Common myeloid progenitor, CD34-positive (primary cell): ENCODE measurements at regions not wholly inside any gene's neighbourhood (a gene's known extent, or its start where the extent isn't known, plus 50 kb on each side); places are given as distances from the start of the nearest gene placed in this dataset.

Experiments used
- CTCF ChIA-PET: fragments of 350-600 bp; sonication (Branson Sonifier 250); formaldehyde crosslinking; loops from one replicate; lab custom pipeline; 2021; ENCODE audit warnings: antibody characterized with exemption; lab: Charles Lee
- POLR2A ChIA-PET: fragments of 350-600 bp; sonication (Branson Sonifier 250); formaldehyde crosslinking; loops from one replicate; lab custom pipeline; 2021; ENCODE audit warnings: antibody characterized with exemption; lab: Charles Lee
- DNase-seq, 3 donors: peaks; one replicate each; pipeline versions ENCODE4 v3.0.0 to v3.0.0-alpha.2; 2013
- H3K27ac ChIP-seq, 2 experiments: 1 replicate in 1 of 2; 2 replicates in 1 of 2; pipeline ENCODE4 v1.7.0; 2013; ENCODE audit warnings: inconsistent platforms in 2 of 2, low read length in 2 of 2, mild to moderate bottlenecking in 2 of 2, low read depth in 1 of 2, moderate library complexity in 1 of 2; ENCODE audit not compliant: severe bottlenecking in 2 of 2, insufficient read depth in 1 of 2, poor library complexity in 1 of 2
- H3K27me3 ChIP-seq, 5 experiments: replicated peaks in 2 of 5; 1 replicate in 3 of 5; 2 replicates in 2 of 5; pipeline versions ENCODE4 v1.6.1 to v1.7.0; 2013; ENCODE audit warnings: low read length in 4 of 5, mild to moderate bottlenecking in 2 of 5, moderate library complexity in 2 of 5, inconsistent platforms in 1 of 5; ENCODE audit not compliant: insufficient read depth in 5 of 5, control insufficient read depth in 4 of 5
- H3K36me3 ChIP-seq, 4 experiments: 1 replicate in 2 of 4; 2 replicates in 2 of 4; pipeline versions ENCODE4 v1.6.1 to v1.7.0; 2013; ENCODE audit warnings: low read length in 3 of 4, control low read depth in 1 of 4, mild to moderate bottlenecking in 1 of 4; ENCODE audit not compliant: control insufficient read depth in 4 of 4, insufficient read depth in 4 of 4
- H3K4me1 ChIP-seq, 4 experiments: 1 replicate in 3 of 4; 2 replicates in 1 of 4; pipeline versions ENCODE4 v1.6.1 to v1.7.1; 2013; ENCODE audit warnings: low read length in 3 of 4, mild to moderate bottlenecking in 3 of 4, control low read depth in 1 of 4, inconsistent platforms in 1 of 4, moderate library complexity in 1 of 4; ENCODE audit not compliant: control insufficient read depth in 4 of 4, insufficient read depth in 4 of 4; ENCODE audit errors: control extremely low read depth in 1 of 4
- H3K4me3 ChIP-seq, 7 experiments: 1 replicate in 4 of 7; 2 replicates in 3 of 7; pipeline versions ENCODE4 v1.5.1 to v1.7.0; 2013; ENCODE audit warnings: mild to moderate bottlenecking in 7 of 7, low read length in 6 of 7, moderate library complexity in 6 of 7, inconsistent platforms in 2 of 7, low read depth in 2 of 7, control low read depth in 1 of 7; ENCODE audit not compliant: insufficient read depth in 4 of 7, control insufficient read depth in 1 of 7; ENCODE audit errors: extremely low read depth in 1 of 7
- H3K9me3 ChIP-seq, 5 experiments: 1 replicate in 4 of 5; 2 replicates in 1 of 5; pipeline versions ENCODE4 v1.6.1 to v1.7.1; 2013; ENCODE audit warnings: low read length in 4 of 5, mild to moderate bottlenecking in 2 of 5, inconsistent platforms in 1 of 5, low read depth in 1 of 5, moderate library complexity in 1 of 5; ENCODE audit not compliant: control insufficient read depth in 4 of 5, insufficient read depth in 2 of 5; ENCODE audit errors: control extremely low read depth in 1 of 5
- WGBS: methylation state at CpG from one replicate; pipeline ENCODE4 v1.1.5; 2013; ENCODE audit not compliant: insufficient coverage; 5-methylcytosine and 5-hydroxymethylcytosine counted together

DNA sequence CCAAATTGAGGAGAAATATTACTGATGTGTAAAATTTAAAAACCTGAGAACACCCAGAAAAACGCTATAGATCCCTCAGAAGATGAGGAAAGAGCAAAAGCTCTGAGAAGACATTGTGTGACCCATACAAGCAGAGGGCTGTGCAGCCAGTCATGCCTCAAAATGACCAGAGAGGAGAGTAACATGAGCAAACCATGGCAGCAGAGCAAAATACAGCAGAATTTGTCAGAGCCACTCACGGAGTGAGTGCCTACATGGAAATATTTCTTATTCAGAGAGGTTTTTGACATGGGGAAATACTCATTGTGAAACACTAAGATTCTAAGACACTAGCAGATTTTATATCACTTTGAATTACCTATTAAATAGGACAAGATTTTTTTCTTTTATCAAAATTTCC is 96.8 kb upstream of the DNAJC10 start:
- Histone ChIP-seq H3K27ac (no peak overlapping the region), H3K27me3 (no peaks in the 10 kb centered on the region), H3K36me3 (no peaks in the 10 kb centered on the region), H3K4me1 (no peaks in the 10 kb centered on the region), H3K9me3 (no peaks in the 10 kb centered on the region), H3K4me3 (no peak overlapping the region)
- no peak for DNase-seq
- 89% methylated on average over 1 of the region's 2 CpGs for WGBS
- ChIA-PET POLR2A (no interaction called here), CTCF (no interaction called here)

DNA sequence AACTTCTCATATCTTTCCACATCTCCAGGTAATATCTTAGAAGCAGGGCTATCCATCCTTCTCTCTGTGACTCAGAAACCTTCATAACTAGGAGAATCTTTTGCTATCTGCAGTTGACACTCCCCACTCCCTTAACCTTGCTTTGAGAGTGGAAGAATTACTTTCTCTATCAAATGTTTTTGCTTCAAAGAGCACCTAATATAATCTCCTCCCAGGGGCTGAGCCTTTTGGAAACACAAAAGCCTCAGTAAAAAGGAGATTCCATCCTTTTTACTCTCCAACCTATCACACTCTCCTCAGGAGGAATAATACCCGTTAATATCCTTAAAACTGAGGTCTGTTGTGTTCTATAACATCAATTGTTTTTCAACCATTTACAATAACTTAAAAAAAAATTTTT is 94.9 kb upstream of the DNAJC10 start:
- DNase-seq = no peak
- no peaks in the 10 kb centered on the region for H3K27me3 ChIP-seq
- ChIA-PET CTCF (no interaction called here), POLR2A (no interaction called here)
- no peaks in the 10 kb centered on the region for H3K4me1 ChIP-seq
- H3K9me3 ChIP-seq = no peaks in the 10 kb centered on the region
- H3K4me3 ChIP-seq = no peak overlapping the region
- WGBS = no CpG with 5 or more reads among the region's 1 CpG
- no peaks in the 10 kb centered on the region for H3K36me3 ChIP-seq
- H3K27ac ChIP-seq = no peak overlapping the region

DNA sequence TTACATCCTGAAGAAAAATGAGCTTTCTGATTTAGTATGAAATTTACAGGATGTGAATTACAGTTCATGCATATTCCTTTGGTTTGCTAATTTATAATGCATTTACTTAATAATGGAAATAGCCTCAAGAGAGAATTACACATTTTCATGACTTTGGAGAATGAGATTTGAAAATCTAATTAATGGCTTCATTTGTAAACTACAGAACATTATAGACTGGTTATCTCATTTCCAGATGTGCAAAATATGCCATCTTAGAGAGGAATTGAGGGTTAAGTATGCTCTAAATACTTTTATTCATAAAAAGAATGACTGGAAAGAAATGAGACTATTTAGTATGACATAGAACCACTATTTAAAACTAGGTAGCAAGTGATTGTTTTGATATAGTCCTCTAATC is 94.2 kb upstream of the DNAJC10 start:
- Histone ChIP-seq H3K4me1 (no peaks in the 10 kb centered on the region), H3K27ac (no peak overlapping the region), H3K36me3 (no peaks in the 10 kb centered on the region), H3K9me3 (no peaks in the 10 kb centered on the region), H3K4me3 (no peak overlapping the region), H3K27me3 (no peaks in the 10 kb centered on the region)
- DNase-seq = no peak
- POLR2A ChIA-PET = no interaction called here
- CTCF ChIA-PET = no interaction called here

DNA sequence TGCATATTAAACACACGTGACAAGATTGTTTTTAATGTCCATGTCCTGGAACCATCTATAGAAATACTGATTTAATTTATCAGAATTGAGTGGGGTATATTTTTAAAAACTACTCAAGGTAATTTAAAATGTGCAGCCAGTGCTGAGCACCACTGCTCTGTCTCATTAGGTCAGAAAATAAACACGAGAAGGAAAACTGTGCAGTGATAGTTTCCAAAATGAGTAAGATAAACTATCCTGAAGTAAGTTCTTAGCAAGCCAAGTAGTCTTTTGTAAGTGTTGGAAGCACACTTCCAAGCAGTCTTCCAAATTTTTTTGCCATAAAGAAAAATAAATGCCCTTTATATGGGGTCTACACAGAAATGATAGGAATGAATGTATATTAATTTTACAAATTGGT is 93.8 kb upstream of the DNAJC10 start:
- 100% methylated on average over 1 of the region's 2 CpGs for whole genome bisulfite sequencing
- POLR2A ChIA-PET = no interaction called here

DNA sequence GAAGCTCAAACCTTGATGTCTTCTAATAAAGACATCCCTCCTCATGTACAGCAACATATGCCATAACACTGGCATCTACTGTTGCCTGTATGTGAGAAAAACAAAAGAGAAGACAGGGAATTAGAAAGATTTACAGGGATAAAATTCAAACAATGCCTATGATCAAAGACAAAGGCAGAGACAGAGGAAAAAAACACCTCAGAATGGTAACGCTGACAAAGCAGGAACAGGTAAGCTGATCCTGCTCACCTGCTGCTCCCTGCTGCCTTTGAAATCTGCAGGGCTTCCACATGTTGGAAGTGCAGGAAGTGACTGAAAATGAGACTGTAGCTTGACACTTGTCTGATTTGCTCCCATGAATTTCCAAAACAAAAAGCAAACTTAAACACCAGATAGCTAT is 90.2 kb upstream of the DNAJC10 start:
- H3K27me3 ChIP-seq = no peaks in the 10 kb centered on the region
- no peak overlapping the region for H3K4me3 ChIP-seq
- 100% methylated on average over 1 of the region's 1 CpG for WGBS
- no peaks in the 10 kb centered on the region for H3K4me1 ChIP-seq
- ChIA-PET POLR2A (no interaction called here), CTCF (no interaction called here)
- H3K9me3 ChIP-seq = no peaks in the 10 kb centered on the region
- H3K36me3 ChIP-seq = no peaks in the 10 kb centered on the region
- H3K27ac ChIP-seq = no peak overlapping the region
- no peak for DNase-seq

More for the DNA sequence above, 93.8 kb upstream of the DNAJC10 start:
- Histone ChIP-seq H3K27ac (no peak overlapping the region), H3K4me1 (no peaks in the 10 kb centered on the region), H3K36me3 (no peaks in the 10 kb centered on the region), H3K27me3 (no peaks in the 10 kb centered on the region), H3K4me3 (no peak overlapping the region), H3K9me3 (no peaks in the 10 kb centered on the region)
- no peak for DNase-seq
- CTCF ChIA-PET = no interaction called here

DNA sequence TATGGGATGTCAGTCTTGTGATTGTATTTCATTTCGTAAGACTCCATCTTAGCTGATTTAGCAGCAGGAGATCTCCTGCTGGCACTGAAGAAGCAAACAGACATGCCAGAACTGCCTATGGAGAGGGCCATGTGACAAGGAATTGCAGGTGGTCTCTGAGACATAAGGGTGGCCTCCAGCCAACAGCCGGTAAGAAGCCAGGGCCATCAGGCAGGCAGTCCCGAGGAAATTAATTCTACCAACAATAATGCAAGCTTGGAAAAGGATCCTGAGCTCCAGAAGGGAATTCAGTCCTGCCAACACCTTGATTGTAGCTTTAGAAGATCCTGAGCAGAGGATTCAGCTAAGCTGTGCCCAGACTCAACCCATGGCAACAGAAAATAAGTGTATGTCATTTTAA is 87.1 kb upstream of the DNAJC10 start:
- no peaks in the 10 kb centered on the region for H3K4me1 ChIP-seq
- no peaks in the 10 kb centered on the region for H3K27me3 ChIP-seq
- H3K4me3 ChIP-seq = no peak overlapping the region
- H3K27ac ChIP-seq = no peak overlapping the region
- ChIA-PET POLR2A (no interaction called here), CTCF (no interaction called here)
- H3K36me3 ChIP-seq = no peaks in the 10 kb centered on the region
- H3K9me3 ChIP-seq = no peaks in the 10 kb centered on the region
- WGBS = 96% methylated on average over 3 of the region's 3 CpGs
- DNase-seq = no peak

DNA sequence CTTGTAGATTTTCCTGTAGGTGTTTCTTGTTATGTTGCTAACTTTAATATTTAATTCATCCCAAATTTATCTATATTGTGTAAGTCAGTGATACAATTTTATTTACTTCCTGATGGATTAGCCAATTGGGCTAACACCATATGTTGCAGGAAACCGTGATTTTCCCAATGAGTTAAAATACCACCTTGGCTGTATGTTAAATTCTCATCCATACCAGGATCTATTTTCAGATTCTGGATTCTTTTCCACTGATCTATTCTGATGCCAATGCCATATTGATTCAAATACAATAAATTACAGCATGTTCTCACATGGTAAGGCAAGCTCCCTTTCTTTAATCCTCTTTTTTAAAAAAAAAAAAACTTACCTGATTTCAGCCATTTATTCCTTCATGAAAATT is 85.8 kb upstream of the DNAJC10 start:
- Histone ChIP-seq H3K27ac (no peak overlapping the region), H3K4me3 (no peak overlapping the region), H3K36me3 (no peaks in the 10 kb centered on the region), H3K27me3 (no peaks in the 10 kb centered on the region), H3K4me1 (no peaks in the 10 kb centered on the region), H3K9me3 (no peaks in the 10 kb centered on the region)
- POLR2A ChIA-PET = no interaction called here
- no peak for DNase-seq
- 82% methylated on average over 1 of the region's 1 CpG for WGBS
- CTCF ChIA-PET = no interaction called here
